ENCODE measurements at regions not wholly inside any gene's neighbourhood (a gene's known extent, or its start where the extent isn't known, plus 50 kb on each side); places are given as distances from the start of the nearest gene placed in this dataset.

DNA sequence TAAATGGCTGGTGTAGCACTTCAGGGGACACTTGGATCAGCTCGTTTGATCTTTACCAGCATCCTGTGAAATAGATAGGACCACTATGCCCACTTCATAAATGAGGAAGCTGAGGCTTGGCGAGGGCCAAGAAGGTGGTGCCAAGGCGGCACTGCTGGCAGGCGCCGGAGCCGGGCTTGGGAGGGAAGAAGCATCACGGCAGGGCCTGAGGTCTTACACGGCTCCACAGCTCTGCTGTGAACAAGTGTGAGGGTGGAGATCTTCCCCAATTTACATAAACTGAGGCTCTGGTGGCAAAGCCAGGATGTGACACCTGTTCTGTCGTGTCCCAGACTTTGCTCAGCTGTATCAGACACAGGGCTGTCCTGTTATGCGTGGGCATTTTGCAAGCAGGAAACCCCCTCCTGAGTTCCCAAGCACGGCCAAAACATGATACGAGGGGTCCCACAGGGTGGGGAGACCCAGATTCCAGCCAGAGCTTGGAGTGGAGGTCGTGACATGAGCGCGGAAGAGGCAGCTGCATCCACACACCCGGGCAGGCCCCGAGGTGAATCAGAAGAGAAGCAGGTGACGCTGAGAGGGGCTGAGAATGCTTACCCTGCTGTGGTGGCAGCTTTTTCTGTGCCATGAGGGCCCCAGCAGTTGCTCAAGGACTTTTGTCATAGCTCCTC, 117.5 kb upstream of the BOD1 start:
- FAIRE-seq: no peak
- no peak overlapping the region for H3K4ac ChIP-seq (replicated peaks; ENCODE audit: insufficient read length, low read depth, low read length)
- H3K79me2 ChIP-seq (ENCODE audit: control insufficient read depth in 1 of 2, insufficient read depth in 2 of 2, low read length in 2 of 2): no peaks in the 10 kb centered on the region
- no peak overlapping the region for H3K23ac ChIP-seq (ENCODE audit: insufficient read length)
- H3K79me1 ChIP-seq (ENCODE audit: low read depth, low read length): no peaks in the 10 kb centered on the region
- no peaks in the 10 kb centered on the region for H3K23me2 ChIP-seq (ENCODE audit: low read depth, low read length)
- H3K9ac ChIP-seq (replicated peaks in 1 of 4; ENCODE audit: extremely low read depth in 1 of 4, low read depth in 3 of 4, low read length in 3 of 4): no peak overlapping the region
- peak overlapping the region; percentile 53; the same call in 1 of the 2 replicates for H2AK5ac ChIP-seq (ENCODE audit: low read depth, low read length)
- H3K56ac ChIP-seq (replicated peaks; ENCODE audit: insufficient read length, low read depth, low read length): no peak overlapping the region
- H4K5ac ChIP-seq (ENCODE audit: insufficient read length, low read depth, low read length): no peak overlapping the region
- H3K4me2 ChIP-seq (ENCODE audit: insufficient read depth in 1 of 2, low read depth in 2 of 2, low read length in 2 of 2): no peak overlapping the region
- DNase-seq (ENCODE audit: low read depth in 1 of 2, low spot score in 2 of 2): no peak
- peak overlapping the region; percentile 61; the same call in 1 of the 2 replicates for H2BK15ac ChIP-seq (ENCODE audit: low read length)
- no peak overlapping the region for H3K4me3 ChIP-seq (ENCODE audit: extremely low read depth in 1 of 4, insufficient read depth in 2 of 4, low read depth in 3 of 4, low read length in 4 of 4)
- H4K91ac ChIP-seq (replicated peaks; ENCODE audit: insufficient read length, low read length): no peak overlapping the region
- no peaks in the 10 kb centered on the region for H3K9me3 ChIP-seq (ENCODE audit: insufficient read depth in 2 of 2, low read depth in 1 of 2, low read length in 1 of 2)
- no peak overlapping the region for H3K27ac ChIP-seq (ENCODE audit: low read depth, low read length)
- no peaks in the 10 kb centered on the region for H4K20me1 ChIP-seq (replicated peaks in 1 of 2; ENCODE audit: control insufficient read depth in 1 of 2, insufficient read depth in 2 of 2, low read length in 2 of 2)
- H2BK120ac ChIP-seq (replicated peaks; ENCODE audit: low read depth, low read length): no peak overlapping the region
- H2BK5ac ChIP-seq (ENCODE audit: low read depth, low read length): no peak overlapping the region
- H2BK12ac ChIP-seq (ENCODE audit: low read depth, low read length): 0 out of 2 replicates have a peak overlapping the region, but pooled peaks have one; percentile 17
- no peaks in the 10 kb centered on the region for H3K36me3 ChIP-seq (ENCODE audit: control insufficient read depth in 2 of 4, insufficient read depth in 4 of 4, low read length in 3 of 4)
- CTCF ChIA-PET (ENCODE audit: partially characterized antibody): interaction anchor here (0.8 to 1.4 kb wide), 3 partner anchors 8 to 191 kb away, joined by 3 to 4 read pairs (median 3); no protein-coding TSS in a partner anchor
- H3K14ac ChIP-seq (ENCODE audit: insufficient read length): no peak overlapping the region
- POLR2A ChIA-PET (ENCODE audit: partially characterized antibody): interaction anchor here (1.1 to 1.4 kb wide), 2 partner anchors 11 to 12 kb away, joined by 3 read pairs; no protein-coding TSS in a partner anchor
- TF ChIP-seq JUN (IDR thresholded peaks at IDR 0.05; ENCODE audit: low read depth, low read length): no peak
- TF ChIP-seq EGR1 (IDR thresholded peaks at IDR 0.05; ENCODE audit: borderline replicate concordance, low read depth, low read length): no peak
- no peak for TF ChIP-seq CBX8 (IDR thresholded peaks at IDR 0.05; ENCODE audit: borderline replicate concordance, low read depth, low read length)
- no peak for TF ChIP-seq RXRA (IDR thresholded peaks at IDR 0.05; ENCODE audit: insufficient read depth, low read depth, low read length)
- no peak for TF ChIP-seq CTBP2 (IDR thresholded peaks at IDR 0.05; ENCODE audit: borderline replicate concordance, insufficient read depth, insufficient read length, low read length)
- no peak for TF ChIP-seq YY1 (IDR thresholded peaks at IDR 0.05; ENCODE audit: low read depth, low read length)
- no peak for TF ChIP-seq POU5F1 (IDR thresholded peaks at IDR 0.05; ENCODE audit: low read depth, low read length)
- TF ChIP-seq, protein P1, sequence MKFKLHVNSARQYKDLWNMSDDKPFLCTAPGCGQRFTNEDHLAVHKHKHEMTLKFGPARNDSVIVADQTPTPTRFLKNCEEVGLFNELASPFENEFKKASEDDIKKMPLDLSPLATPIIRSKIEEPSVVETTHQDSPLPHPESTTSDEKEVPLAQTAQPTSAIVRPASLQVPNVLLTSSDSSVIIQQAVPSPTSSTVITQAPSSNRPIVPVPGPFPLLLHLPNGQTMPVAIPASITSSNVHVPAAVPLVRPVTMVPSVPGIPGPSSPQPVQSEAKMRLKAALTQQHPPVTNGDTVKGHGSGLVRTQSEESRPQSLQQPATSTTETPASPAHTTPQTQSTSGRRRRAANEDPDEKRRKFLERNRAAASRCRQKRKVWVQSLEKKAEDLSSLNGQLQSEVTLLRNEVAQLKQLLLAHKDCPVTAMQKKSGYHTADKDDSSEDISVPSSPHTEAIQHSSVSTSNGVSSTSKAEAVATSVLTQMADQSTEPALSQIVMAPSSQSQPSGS (IDR thresholded peaks at IDR 0.05; ENCODE audit: low read length): no peak
- TF ChIP-seq, protein P2, sequence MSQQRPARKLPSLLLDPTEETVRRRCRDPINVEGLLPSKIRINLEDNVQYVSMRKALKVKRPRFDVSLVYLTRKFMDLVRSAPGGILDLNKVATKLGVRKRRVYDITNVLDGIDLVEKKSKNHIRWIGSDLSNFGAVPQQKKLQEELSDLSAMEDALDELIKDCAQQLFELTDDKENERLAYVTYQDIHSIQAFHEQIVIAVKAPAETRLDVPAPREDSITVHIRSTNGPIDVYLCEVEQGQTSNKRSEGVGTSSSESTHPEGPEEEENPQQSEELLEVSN (IDR thresholded peaks at IDR 0.05): no peak
- no peak overlapping the region; the same call in 1 of the 2 replicates for H3K18ac ChIP-seq (ENCODE audit: extremely low read depth, low read length)
- no peaks in the 10 kb centered on the region; a peak in 1 of 7 replicates for H3K27me3 ChIP-seq (replicated peaks in 1 of 4; ENCODE audit: control insufficient read depth in 3 of 4, extremely low read depth in 1 of 4, insufficient read depth in 3 of 4, low read length in 3 of 4)
- H2AFZ ChIP-seq (ENCODE audit: low read length): no peak overlapping the region
- H4K8ac ChIP-seq (ENCODE audit: extremely low read depth, insufficient read depth, low read length): no peak overlapping the region
- H3K4me1 ChIP-seq (replicated peaks in 1 of 4; ENCODE audit: control insufficient read depth in 3 of 4, insufficient read depth in 4 of 4, low read length in 3 of 4): peaks cover 0 to 4% (median 3%) of the 10 kb centered on the region in 4 experiments; a peak in 4 of 7 replicates
- H2BK20ac ChIP-seq (ENCODE audit: low read length): no peak overlapping the region
- 94% methylated on average over 18 of the region's 18 CpGs; no CpG with 5 or more reads in 1 of the 2 experiments for WGBS, 2 experiments (ENCODE audit: extremely low coverage in 1 of 2, insufficient coverage in 1 of 2, insufficient read length in 1 of 2, insufficient replicate concordance in 2 of 2, low coverage in 1 of 2, low lambda C conversion rate in 2 of 2, missing lambda C conversion rate in 1 of 2)
